A549 (cell line): ENCODE measurements at regions not wholly inside any gene's neighbourhood (a gene's known extent, or its start where the extent isn't known, plus 50 kb on each side); places are given as distances from the start of the nearest gene placed in this dataset.

Experiments
- CTCF ChIP-seq: fragments of >200 bp; sonication (Bioruptor Twin); formaldehyde crosslinking; IDR thresholded peaks from 3 replicates; pipeline ENCODE4 v1.5.1; 2016
- ELK1 ChIP-seq: fragments of 150-350 bp; IDR thresholded peaks from 2 replicates; pipeline ENCODE4 v1.6.1; 2014; ENCODE audit warnings: low read depth, mild to moderate bottlenecking, low read length
- EP300 ChIP-seq, 2 experiments: fragments of >200 bp; sonication (Bioruptor Twin); formaldehyde crosslinking; IDR thresholded peaks; 2 replicates in 1 of 2; 3 replicates in 1 of 2; pipeline ENCODE4 v1.6.1; 2016 to 2017
- FOXS1 ChIP-seq: fragments of 250-450 bp; sonication (Bioruptor Pico); IDR thresholded peaks from 2 replicates; pipeline ENCODE4 v1.5.0; 2020; ENCODE audit warnings: mild to moderate bottlenecking, moderate library complexity
- KDM1A ChIP-seq: fragments of 200-600 bp; sonication (generic); IDR thresholded peaks from 2 replicates; pipeline ENCODE4 v1.6.1; 2016; ENCODE audit warnings: low read depth, mild to moderate bottlenecking
- MAZ ChIP-seq: fragments of 150-350 bp; IDR thresholded peaks from 2 replicates; pipeline ENCODE4 v1.6.1; 2014; ENCODE audit warnings: antibody characterized with exemption, low read depth, low read length, borderline replicate concordance
- POLR2A ChIP-seq: IDR thresholded peaks from 2 replicates; pipeline ENCODE4 v1.6.1; 2012; ENCODE audit warnings: mild to moderate bottlenecking, low read length
- RFX5 ChIP-seq: fragments of 450-650 bp; IDR thresholded peaks from 2 replicates; pipeline ENCODE4 v1.7.1; 2014; ENCODE audit warnings: antibody characterized with exemption, mild to moderate bottlenecking, moderate library complexity

- no peak for TF ChIP-seq MAZ
- TF ChIP-seq KDM1A, result no peak
- no peak for TF ChIP-seq EP300 (IDR thresholded peaks at IDR 0.05)
- TF ChIP-seq CTCF, result no peak
- no peak for TF ChIP-seq POLR2A
- no peak for TF ChIP-seq FOXS1 (CRISPR knock-in tag)
- TF ChIP-seq ELK1, result no peak
- TF ChIP-seq RFX5, result no peak
These were observed 252.6 kb downstream of the RHOU start for GRCh38 chr1:228987736-228988506.
